GM12878 (cell line): ENCODE measurements at regions not wholly inside any gene's neighbourhood (a gene's known extent, or its start where the extent isn't known, plus 50 kb on each side); places are given as distances from the start of the nearest gene placed in this dataset.

Source experiments
- ATAC-seq: fragments of 200-7000 bp; cut with Tn5 transposase; 3 replicates; pipeline ENCODE4 v1.9.1; 2020; ENCODE audit warnings: mild to moderate bottlenecking, moderate library complexity
- BruUV-seq: library from RNA; stranded (reverse); fragments of 400-500 nt; replicated peaks from 2 replicates; lab custom pipeline; 2021; lab: Mats Ljungman, UMichigan
- CTCF ChIA-PET: fragments of 300-600 bp; sonication (Branson Sonifier 250); formaldehyde crosslinking; extraction: SDS; loops from one replicate; lab custom pipeline; 2021; ENCODE audit warnings: inconsistent platforms; lab: Yijun Ruan, JAX
- POLR2A ChIA-PET: fragments of 350-600 bp; formaldehyde crosslinking; extraction: SDS; loops from one replicate; lab custom pipeline; 2021; ENCODE audit warnings: inconsistent platforms; lab: Charles Lee
- RAD21 ChIA-PET: fragments of 300-600 bp; sonication (Branson Sonifier 250); formaldehyde crosslinking; loops from one replicate; lab custom pipeline; 2023; ENCODE audit warnings: antibody characterized with exemption; ENCODE audit not compliant: unreplicated experiment; lab: Charles Lee
- SMC1A ChIA-PET: fragments of 300-600 bp; sonication (Branson Sonifier 250); formaldehyde crosslinking; loops from one replicate; lab custom pipeline; 2023; ENCODE audit not compliant: unreplicated experiment, uncharacterized antibody; lab: Charles Lee
- DNase-seq: peaks from one replicate; pipeline ENCODE4 v3.0.0-alpha.2; 2011; ENCODE audit warnings: low read depth, low spot score
- FAIRE-seq: peaks from 3 replicates; lab custom pipeline; 2011; peaks lifted over from hg19 to GRCh38; lab: Jason Lieb, UNC
- H2AFZ ChIP-seq: 2 replicates; pipeline ENCODE4 v1.6.0; 2011; ENCODE audit warnings: low read depth, low read length, control low read depth; ENCODE audit not compliant: control insufficient read depth
- H3K27ac ChIP-seq: 2 replicates; pipeline ENCODE4 v1.5.1; 2011; ENCODE audit warnings: control low read depth; ENCODE audit not compliant: control insufficient read depth, insufficient read depth
- H3K27me3 ChIP-seq, 2 experiments: replicated peaks in 1 of 2; 2 replicates each; pipeline versions ENCODE4 v1.6.0 to v1.6.1; 2011; ENCODE audit warnings: low read length in 1 of 2; ENCODE audit not compliant: control insufficient read depth in 2 of 2, insufficient read depth in 2 of 2
- H3K36me3 ChIP-seq, 2 experiments: 2 replicates each; pipeline ENCODE4 v1.5.1; 2011; ENCODE audit warnings: low read length in 1 of 2; ENCODE audit not compliant: control insufficient read depth in 2 of 2, insufficient read depth in 2 of 2
- H3K4me1 ChIP-seq: 2 replicates; pipeline ENCODE4 v1.6.1; 2011; ENCODE audit warnings: mild to moderate bottlenecking, low read length, moderate library complexity, mixed read lengths; ENCODE audit not compliant: control insufficient read depth, insufficient read depth
- H3K4me2 ChIP-seq: 2 replicates; pipeline ENCODE4 v1.6.0; 2011; ENCODE audit warnings: control low read depth; ENCODE audit not compliant: control insufficient read depth, insufficient read depth
- H3K4me3 ChIP-seq: fragments of 200-600 bp; sonication (generic); 2 replicates; pipeline ENCODE4 v1.5.1; 2016
- H3K79me2 ChIP-seq: 2 replicates; pipeline ENCODE4 v1.6.0; 2011; ENCODE audit warnings: low read length; ENCODE audit not compliant: control insufficient read depth, insufficient read depth
- H3K9ac ChIP-seq: 2 replicates; pipeline ENCODE4 v1.8.0; 2011; ENCODE audit warnings: low read length, control low read depth, mixed read lengths; ENCODE audit not compliant: control insufficient read depth, insufficient read depth
- H3K9me3 ChIP-seq: replicated peaks from 3 replicates; pipeline ENCODE4 v1.5.1; 2011; ENCODE audit warnings: mild to moderate bottlenecking, low read length; ENCODE audit not compliant: control insufficient read depth, insufficient read depth
- H4K20me1 ChIP-seq: 2 replicates; pipeline ENCODE4 v1.6.0; 2011; ENCODE audit not compliant: control insufficient read depth, insufficient read depth
- CBX3 ChIP-seq: fragments of 200-600 bp; sonication (generic); IDR thresholded peaks from 2 replicates; pipeline ENCODE4 v1.6.1; 2016; ENCODE audit warnings: low read depth, borderline replicate concordance
- CBX5 ChIP-seq: sonication (generic); IDR thresholded peaks from 2 replicates; pipeline ENCODE4 v1.6.1; 2016; ENCODE audit warnings: low read depth, moderate library complexity, mild to moderate bottlenecking, inconsistent platforms
- HDGF ChIP-seq: fragments of 450-650 bp; IDR thresholded peaks from 2 replicates; pipeline ENCODE4 v1.6.1; 2016; ENCODE audit warnings: antibody characterized with exemption
- MEF2B ChIP-seq: fragments of 450-650 bp; IDR thresholded peaks from 2 replicates; pipeline ENCODE4 v1.6.1; 2018; ENCODE audit warnings: mild to moderate bottlenecking, moderate library complexity; ENCODE audit not compliant: partially characterized antibody, poor library complexity, severe bottlenecking
- MXI1 ChIP-seq: fragments of 150-350 bp; IDR thresholded peaks from 2 replicates; pipeline ENCODE4 v1.6.1; 2011; ENCODE audit warnings: low read depth, mild to moderate bottlenecking, inconsistent platforms, low read length, improper control_type of control experiment
- NBN ChIP-seq: fragments of 450-650 bp; IDR thresholded peaks from 2 replicates; pipeline ENCODE4 v1.6.1; 2016
- NFIC ChIP-seq: IDR thresholded peaks from 2 replicates; pipeline ENCODE4 v1.6.1; 2012; ENCODE audit warnings: low read depth, mild to moderate bottlenecking, inconsistent platforms, low read length, moderate library complexity
- NFXL1 ChIP-seq: fragments of 450-650 bp; IDR thresholded peaks from 2 replicates; pipeline ENCODE4 v1.6.1; 2017; ENCODE audit warnings: antibody characterized with exemption, mild to moderate bottlenecking, borderline replicate concordance
- NFYB ChIP-seq: IDR thresholded peaks from 2 replicates; pipeline ENCODE4 v1.6.1; 2011; ENCODE audit warnings: low read depth, mild to moderate bottlenecking, low read length, improper control_type of control experiment, moderate library complexity; ENCODE audit not compliant: insufficient read depth
- SMAD1 ChIP-seq: fragments of 450-650 bp; IDR thresholded peaks from 2 replicates; pipeline ENCODE4 v1.6.1; 2018; ENCODE audit warnings: mild to moderate bottlenecking, low read depth; ENCODE audit not compliant: partially characterized antibody
- SMARCA5 ChIP-seq: fragments of 450-650 bp; IDR thresholded peaks from 2 replicates; pipeline ENCODE4 v1.6.1; 2017; ENCODE audit warnings: mild to moderate bottlenecking
- SP1 ChIP-seq: IDR thresholded peaks from one replicate; pipeline ENCODE4 v1.6.1; 2011; ENCODE audit warnings: low read depth, low read length
- STAT1 ChIP-seq: fragments of 450-650 bp; conservative IDR thresholded peaks from 2 replicates; pipeline ENCODE4 v1.6.1; 2014; ENCODE audit warnings: antibody characterized with exemption, mild to moderate bottlenecking
- YBX1 ChIP-seq: fragments of 450-650 bp; IDR thresholded peaks from 2 replicates; pipeline ENCODE4 v1.6.1; 2016; ENCODE audit warnings: antibody characterized with exemption
- YY1 ChIP-seq: IDR thresholded peaks from 2 replicates; pipeline ENCODE4 v1.6.1; 2011; ENCODE audit warnings: low read depth, mild to moderate bottlenecking, low read length
- WGBS: methylation state at CpG from one replicate; pipeline ENCODE4 v1.1.6; 2016; ENCODE audit warnings: low lambda C conversion rate; ENCODE audit not compliant: insufficient replicate concordance, insufficient coverage; ENCODE audit errors: missing lambda C conversion rate; 5-methylcytosine and 5-hydroxymethylcytosine counted together
- in situ Hi-C: fragments of 300-500 bp; cut with MboI; formaldehyde crosslinking; loops from 9 replicates; pipeline ENCODE4 v1.14.3; 2018; ENCODE audit warnings: mixed read lengths
- intact Hi-C: fragments of 100-400 bp; cut with micrococcal nuclease; formaldehyde crosslinking; loops from one replicate; pipeline ENCODE4 v1.14.2; 2022; ENCODE audit not compliant: unreplicated experiment
- TF ChIP-seq, protein P1 (sequence below): IDR thresholded peaks from 2 replicates; pipeline ENCODE4 v1.6.1; 2012; ENCODE audit warnings: low read length, inconsistent platforms
- TF ChIP-seq, protein P2 (sequence below): IDR thresholded peaks from 2 replicates; pipeline ENCODE4 v1.6.1; 2011; ENCODE audit warnings: borderline replicate concordance, low read depth, mild to moderate bottlenecking, moderate library complexity, low read length; ENCODE audit not compliant: insufficient read depth, poor library complexity, severe bottlenecking
- TF ChIP-seq, protein P3 (sequence below): fragments of 450-650 bp; IDR thresholded peaks from 2 replicates; pipeline ENCODE4 v1.6.1; 2018; ENCODE audit warnings: borderline replicate concordance, mild to moderate bottlenecking; ENCODE audit not compliant: partially characterized antibody

DNA sequence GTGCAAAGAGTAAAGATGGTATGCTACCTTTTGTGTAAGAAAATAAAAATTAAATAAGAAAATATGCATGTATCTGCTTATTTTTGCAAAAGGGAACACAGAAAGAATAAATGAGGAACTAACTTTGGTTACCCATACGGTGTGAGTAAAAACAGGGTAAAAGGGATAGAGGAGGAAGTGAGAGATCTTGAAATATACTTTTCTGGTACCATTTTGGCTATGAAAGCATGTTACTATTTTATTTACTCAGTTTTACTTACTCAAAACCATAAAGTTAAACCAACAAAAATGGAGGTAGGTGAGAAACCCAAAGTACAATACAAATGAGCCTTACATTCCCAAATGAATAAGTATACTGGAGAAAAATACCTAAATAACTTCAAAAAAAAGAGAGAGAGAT is 122.0 kb upstream of the EGLN3 start (continued):
- TF ChIP-seq, protein P1, sequence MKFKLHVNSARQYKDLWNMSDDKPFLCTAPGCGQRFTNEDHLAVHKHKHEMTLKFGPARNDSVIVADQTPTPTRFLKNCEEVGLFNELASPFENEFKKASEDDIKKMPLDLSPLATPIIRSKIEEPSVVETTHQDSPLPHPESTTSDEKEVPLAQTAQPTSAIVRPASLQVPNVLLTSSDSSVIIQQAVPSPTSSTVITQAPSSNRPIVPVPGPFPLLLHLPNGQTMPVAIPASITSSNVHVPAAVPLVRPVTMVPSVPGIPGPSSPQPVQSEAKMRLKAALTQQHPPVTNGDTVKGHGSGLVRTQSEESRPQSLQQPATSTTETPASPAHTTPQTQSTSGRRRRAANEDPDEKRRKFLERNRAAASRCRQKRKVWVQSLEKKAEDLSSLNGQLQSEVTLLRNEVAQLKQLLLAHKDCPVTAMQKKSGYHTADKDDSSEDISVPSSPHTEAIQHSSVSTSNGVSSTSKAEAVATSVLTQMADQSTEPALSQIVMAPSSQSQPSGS: peak; percentile 34; the same call in 1 of the 2 replicates
- TF ChIP-seq STAT1: no peak
- TF ChIP-seq, protein P2, sequence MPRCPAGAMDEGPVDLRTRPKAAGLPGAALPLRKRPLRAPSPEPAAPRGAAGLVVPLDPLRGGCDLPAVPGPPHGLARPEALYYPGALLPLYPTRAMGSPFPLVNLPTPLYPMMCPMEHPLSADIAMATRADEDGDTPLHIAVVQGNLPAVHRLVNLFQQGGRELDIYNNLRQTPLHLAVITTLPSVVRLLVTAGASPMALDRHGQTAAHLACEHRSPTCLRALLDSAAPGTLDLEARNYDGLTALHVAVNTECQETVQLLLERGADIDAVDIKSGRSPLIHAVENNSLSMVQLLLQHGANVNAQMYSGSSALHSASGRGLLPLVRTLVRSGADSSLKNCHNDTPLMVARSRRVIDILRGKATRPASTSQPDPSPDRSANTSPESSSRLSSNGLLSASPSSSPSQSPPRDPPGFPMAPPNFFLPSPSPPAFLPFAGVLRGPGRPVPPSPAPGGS: no peak
- TF ChIP-seq CBX3: no peak

DNA sequence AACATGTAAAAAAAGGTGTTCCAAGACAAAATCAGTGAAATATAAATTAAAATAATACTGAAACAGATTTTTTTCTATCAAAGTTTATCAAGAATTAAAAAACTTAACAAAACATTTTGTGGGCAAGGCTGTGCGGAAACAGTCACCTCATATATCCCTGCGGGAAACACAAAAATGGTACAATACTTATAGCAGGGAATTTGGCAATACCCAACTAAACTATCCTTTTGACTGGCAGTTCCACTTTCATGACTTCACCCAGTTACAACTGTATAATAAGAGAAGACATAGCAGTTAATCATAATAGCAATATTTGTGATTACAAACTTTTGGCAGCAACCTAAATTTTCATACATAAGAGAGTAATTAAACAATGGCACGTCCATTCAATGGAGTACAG is 121.5 kb upstream of the EGLN3 start:
- no peak overlapping the region for H2AFZ ChIP-seq
- intact Hi-C loops (no loop called here), in situ Hi-C loops (no loop called here)
- DNase-seq (no peak), ATAC-seq (no peak), FAIRE-seq (no peak)
- H3K9ac ChIP-seq: no peak overlapping the region
- H3K27me3 ChIP-seq: no peaks in the 10 kb centered on the region
- no peaks in the 10 kb centered on the region for H3K36me3 ChIP-seq
- ChIA-PET RAD21 (interaction anchor here (1.2 to 1.6 kb wide), 2 partner anchors 12 to 20 kb away, joined by 3 to 5 read pairs; no protein-coding TSS in a partner anchor), CTCF (interaction anchor here (1.1 kb wide), 1 partner anchor 30 kb away, joined by 4 read pairs; no protein-coding TSS in a partner anchor), SMC1A (interaction anchor here (0.9 to 2.4 kb wide), 4 partner anchors 9 to 61 kb away, joined by 3 to 7 read pairs (median 4); no protein-coding TSS in a partner anchor), POLR2A (no interaction called here)
- H3K4me1 ChIP-seq: peaks cover 12% of the 10 kb centered on the region
- no peaks in the 10 kb centered on the region for H4K20me1 ChIP-seq
- 90% methylated on average over 3 of the region's 3 CpGs for WGBS
- BruUV-seq: no TSS peak
- H3K9me3 ChIP-seq: peaks cover 4% of the 10 kb centered on the region; the same call in 2 of the 3 replicates
- H3K4me3 ChIP-seq: no peak overlapping the region
- no peaks in the 10 kb centered on the region for H3K79me2 ChIP-seq
- H3K27ac ChIP-seq: no peak overlapping the region
- H3K4me2 ChIP-seq: no peak overlapping the region
- TF ChIP-seq NFXL1 (no peak), YY1 (no peak), YBX1 (no peak), MXI1 (no peak), SP1 (no peak), CBX5 (no peak), NFIC (no peak), NFYB (no peak), HDGF (no peak), SMARCA5 (no peak), SMAD1 (no peak), MEF2B (no peak), NBN (no peak)
- TF ChIP-seq, protein P1: no peak
- TF ChIP-seq, protein P3, sequence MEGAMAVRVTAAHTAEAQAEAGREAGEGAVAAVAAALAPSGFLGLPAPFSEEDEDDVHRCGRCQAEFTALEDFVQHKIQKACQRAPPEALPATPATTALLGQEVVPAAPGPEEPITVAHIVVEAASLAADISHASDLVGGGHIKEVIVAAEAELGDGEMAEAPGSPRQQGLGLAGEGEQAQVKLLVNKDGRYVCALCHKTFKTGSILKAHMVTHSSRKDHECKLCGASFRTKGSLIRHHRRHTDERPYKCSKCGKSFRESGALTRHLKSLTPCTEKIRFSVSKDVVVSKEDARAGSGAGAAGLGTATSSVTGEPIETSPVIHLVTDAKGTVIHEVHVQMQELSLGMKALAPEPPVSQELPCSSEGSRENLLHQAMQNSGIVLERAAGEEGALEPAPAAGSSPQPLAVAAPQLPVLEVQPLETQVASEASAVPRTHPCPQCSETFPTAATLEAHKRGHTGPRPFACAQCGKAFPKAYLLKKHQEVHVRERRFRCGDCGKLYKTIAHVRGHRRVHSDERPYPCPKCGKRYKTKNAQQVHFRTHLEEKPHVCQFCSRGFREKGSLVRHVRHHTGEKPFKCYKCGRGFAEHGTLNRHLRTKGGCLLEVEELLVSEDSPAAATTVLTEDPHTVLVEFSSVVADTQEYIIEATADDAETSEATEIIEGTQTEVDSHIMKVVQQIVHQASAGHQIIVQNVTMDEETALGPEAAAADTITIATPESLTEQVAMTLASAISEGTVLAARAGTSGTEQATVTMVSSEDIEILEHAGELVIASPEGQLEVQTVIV: no peak
